CD4-positive, alpha-beta T cell (primary cell): ENCODE measurements at regions not wholly inside any gene's neighbourhood (a gene's known extent, or its start where the extent isn't known, plus 50 kb on each side); places are given as distances from the start of the nearest gene placed in this dataset.

ENCODE experiments used
- ATAC-seq: fragments of 200-7000 bp; cut with Tn5 transposase; one replicate; pipeline ENCODE4 v1.10.0; 2022; ENCODE audit warnings: mild to moderate bottlenecking; ENCODE audit not compliant: poor library complexity
- CTCF ChIA-PET: fragments of 350-600 bp; sonication (Branson Sonifier 250); formaldehyde crosslinking; loops from one replicate; lab custom pipeline; 2021; ENCODE audit warnings: antibody characterized with exemption, inconsistent platforms; lab: Charles Lee
- POLR2A ChIA-PET: fragments of 350-600 bp; sonication (Branson Sonifier 250); formaldehyde crosslinking; loops from one replicate; lab custom pipeline; 2021; ENCODE audit warnings: antibody characterized with exemption, inconsistent platforms; lab: Charles Lee
- DNase-seq, 14 experiments: peaks; one replicate each; pipeline ENCODE4 v3.0.0-alpha.2; 2013 to 2020; ENCODE audit warnings: mixed read lengths in 2 of 14
- H3K27ac ChIP-seq, 2 donors: one replicate each; pipeline versions ENCODE4 v1.5.1 to v1.7.0; 2013; ENCODE audit warnings: low read length in 2 of 2, low read depth in 1 of 2, mild to moderate bottlenecking in 1 of 2
- H3K27me3 ChIP-seq, 2 experiments: 1 replicate in 1 of 2; 2 replicates in 1 of 2; pipeline versions ENCODE4 v1.6.1 to v1.7.0; 2013; ENCODE audit warnings: low read length in 2 of 2, control low read depth in 1 of 2, mild to moderate bottlenecking in 1 of 2, moderate library complexity in 1 of 2; ENCODE audit not compliant: insufficient read depth in 2 of 2, control insufficient read depth in 1 of 2
- H3K36me3 ChIP-seq: one replicate; pipeline ENCODE4 v1.6.1; 2013; ENCODE audit warnings: low read length, control low read depth; ENCODE audit not compliant: insufficient read depth
- H3K4me1 ChIP-seq: one replicate; pipeline ENCODE4 v1.6.1; 2013; ENCODE audit warnings: low read length, control low read depth; ENCODE audit not compliant: insufficient read depth
- H3K4me3 ChIP-seq: one replicate; pipeline ENCODE4 v1.5.1; 2013; ENCODE audit warnings: mild to moderate bottlenecking, low read length, moderate library complexity
- H3K9me3 ChIP-seq, 2 experiments: 1 replicate in 1 of 2; 2 replicates in 1 of 2; pipeline versions ENCODE4 v1.6.1 to v1.7.0; 2013; ENCODE audit warnings: low read length in 2 of 2, mild to moderate bottlenecking in 2 of 2, control low read depth in 1 of 2, moderate library complexity in 1 of 2; ENCODE audit not compliant: control insufficient read depth in 1 of 2, insufficient read depth in 1 of 2
- H3K27ac Mint-ChIP-seq: one replicate; pipeline ENCODE4 v1.8.0; 2020; ENCODE audit warnings: mixed read lengths
- H3K27me3 Mint-ChIP-seq: one replicate; pipeline ENCODE4 v1.8.0; 2021; ENCODE audit warnings: mixed read lengths
- H3K36me3 Mint-ChIP-seq: one replicate; pipeline ENCODE4 v1.8.0; 2021; ENCODE audit warnings: low read depth, mixed read lengths
- H3K4me1 Mint-ChIP-seq: one replicate; pipeline ENCODE4 v1.8.0; 2021; ENCODE audit warnings: low read depth, mixed read lengths
- H3K4me3 Mint-ChIP-seq: one replicate; pipeline ENCODE4 v1.8.0; 2020; ENCODE audit warnings: mild to moderate bottlenecking, mixed read lengths
- H3K9me3 Mint-ChIP-seq: one replicate; pipeline ENCODE4 v1.8.0; 2020; ENCODE audit warnings: mixed read lengths
- intact Hi-C, 2 experiments: fragments of 100-400 bp; cut with DNase I in 1 of 2; cut with micrococcal nuclease in 1 of 2; formaldehyde crosslinking; loops; one replicate each; pipeline versions ENCODE4 v1.15.1 to v1.9.0; 2023 to 2025; cut with DNase I, micrococcal nuclease
- TF ChIP-seq, protein P1 (sequence below): fragments of 200-600 bp; IDR thresholded peaks from one replicate; pipeline ENCODE4 v1.8.0; 2022; ENCODE audit warnings: antibody characterized with exemption, mild to moderate bottlenecking

DNA sequence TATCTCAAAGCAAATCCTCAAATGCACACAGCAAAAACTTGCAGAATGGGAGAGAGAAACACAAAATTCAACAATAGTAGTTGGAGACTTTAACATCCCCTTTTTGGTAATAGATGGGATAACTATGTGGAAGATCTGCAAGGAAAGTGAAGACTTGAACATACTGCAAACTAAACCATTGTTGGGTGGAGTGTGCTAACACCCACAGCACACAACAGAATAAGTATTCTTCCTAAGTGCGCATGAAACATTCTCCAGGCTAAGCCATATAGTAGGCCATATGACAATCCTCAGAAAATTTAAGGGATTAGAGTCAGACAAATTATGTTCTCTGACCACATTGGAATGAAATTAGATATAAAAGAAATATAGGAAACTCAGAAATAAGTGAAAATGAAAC lies 230.6 kb downstream of the FBXO15 start:
- CTCF ChIA-PET = no interaction called here
- H3K27me3 Mint-ChIP-seq = peaks cover 10% of the 10 kb centered on the region
- H3K4me1 Mint-ChIP-seq = no peaks in the 10 kb centered on the region
- POLR2A ChIA-PET = no interaction called here
- no peaks in the 10 kb centered on the region for H3K9me3 Mint-ChIP-seq
- intact Hi-C loops = no loop called here
- TF ChIP-seq, protein P1, sequence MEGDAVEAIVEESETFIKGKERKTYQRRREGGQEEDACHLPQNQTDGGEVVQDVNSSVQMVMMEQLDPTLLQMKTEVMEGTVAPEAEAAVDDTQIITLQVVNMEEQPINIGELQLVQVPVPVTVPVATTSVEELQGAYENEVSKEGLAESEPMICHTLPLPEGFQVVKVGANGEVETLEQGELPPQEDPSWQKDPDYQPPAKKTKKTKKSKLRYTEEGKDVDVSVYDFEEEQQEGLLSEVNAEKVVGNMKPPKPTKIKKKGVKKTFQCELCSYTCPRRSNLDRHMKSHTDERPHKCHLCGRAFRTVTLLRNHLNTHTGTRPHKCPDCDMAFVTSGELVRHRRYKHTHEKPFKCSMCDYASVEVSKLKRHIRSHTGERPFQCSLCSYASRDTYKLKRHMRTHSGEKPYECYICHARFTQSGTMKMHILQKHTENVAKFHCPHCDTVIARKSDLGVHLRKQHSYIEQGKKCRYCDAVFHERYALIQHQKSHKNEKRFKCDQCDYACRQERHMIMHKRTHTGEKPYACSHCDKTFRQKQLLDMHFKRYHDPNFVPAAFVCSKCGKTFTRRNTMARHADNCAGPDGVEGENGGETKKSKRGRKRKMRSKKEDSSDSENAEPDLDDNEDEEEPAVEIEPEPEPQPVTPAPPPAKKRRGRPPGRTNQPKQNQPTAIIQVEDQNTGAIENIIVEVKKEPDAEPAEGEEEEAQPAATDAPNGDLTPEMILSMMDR = no peak
- H3K4me3 ChIP-seq = no peak overlapping the region
- no peaks in the 10 kb centered on the region for H3K4me1 ChIP-seq
- H3K36me3 Mint-ChIP-seq = no peaks in the 10 kb centered on the region
- peaks cover 0 to 3% of the 10 kb centered on the region in 2 experiments for H3K9me3 ChIP-seq
- H3K36me3 ChIP-seq = no peaks in the 10 kb centered on the region
- no peak overlapping the region for H3K27ac ChIP-seq
- DNase-seq (no peak), ATAC-seq (no peak)
- H3K27ac Mint-ChIP-seq = no peak overlapping the region
- no peaks in the 10 kb centered on the region for H3K27me3 ChIP-seq
- H3K4me3 Mint-ChIP-seq = no peak overlapping the region

DNA sequence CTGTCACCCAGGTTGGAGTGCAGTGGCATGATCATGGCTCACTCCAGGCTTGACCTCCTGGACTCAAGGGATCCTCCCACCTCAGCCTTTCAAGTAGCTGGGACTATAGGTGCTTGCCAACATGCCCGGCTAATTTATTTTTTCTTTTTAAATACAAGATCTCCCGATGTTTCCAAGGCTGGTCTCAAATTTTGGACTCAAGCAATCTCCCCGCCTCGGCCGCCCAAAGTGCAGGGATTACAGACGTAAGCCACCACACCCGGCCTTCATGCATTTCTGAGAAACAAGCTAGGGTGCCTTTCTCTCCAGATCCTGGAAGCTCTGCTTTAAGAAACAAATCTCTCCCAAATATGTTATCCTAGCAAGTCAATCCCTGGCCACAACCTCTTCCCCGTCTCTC lies 234.1 kb downstream of the FBXO15 start:
- no peak overlapping the region for H3K27ac ChIP-seq
- no peak for ATAC-seq

DNA sequence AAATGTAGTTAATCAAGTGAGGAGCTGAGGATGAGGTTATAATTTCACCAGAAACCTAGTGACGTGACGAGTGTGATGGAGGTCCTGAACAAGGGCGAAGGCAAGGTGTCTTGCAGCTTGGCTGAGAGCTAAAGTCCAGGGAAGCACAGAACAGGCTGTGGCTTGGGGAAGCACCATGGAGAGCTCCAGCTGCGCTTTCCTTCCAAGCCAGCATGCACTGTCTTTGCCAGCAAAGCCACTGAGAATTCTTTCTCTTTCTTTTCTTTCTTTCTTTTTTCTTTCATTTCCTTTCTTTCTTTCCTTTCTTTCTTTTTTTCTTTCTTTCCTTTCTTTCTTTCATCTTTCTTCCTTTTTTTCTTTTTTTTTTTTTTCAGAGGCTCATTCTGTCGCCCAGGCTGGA lies 239.3 kb downstream of the FBXO15 start:
- peaks cover 17% of the 10 kb centered on the region for H3K27me3 Mint-ChIP-seq
- no peaks in the 10 kb centered on the region for H3K36me3 Mint-ChIP-seq
- H3K36me3 ChIP-seq = no peaks in the 10 kb centered on the region
- H3K27me3 ChIP-seq = no peaks in the 10 kb centered on the region
- CTCF ChIA-PET = no interaction called here
- H3K9me3 ChIP-seq = no peaks in the 10 kb centered on the region
- H3K27ac Mint-ChIP-seq = no peak overlapping the region
- no peak overlapping the region for H3K4me3 ChIP-seq
- H3K4me3 Mint-ChIP-seq = no peak overlapping the region
- POLR2A ChIA-PET = no interaction called here
- TF ChIP-seq, protein P1 = no peak
- no peaks in the 10 kb centered on the region for H3K9me3 Mint-ChIP-seq
- no peaks in the 10 kb centered on the region for H3K4me1 ChIP-seq
- intact Hi-C loops = loop anchor here in 1 of 2 experiments (10.0 kb wide), 1 partner anchor 64 kb away; no protein-coding TSS in a partner anchor
- ATAC-seq (no peak), DNase-seq (no peak)
- H3K27ac ChIP-seq = no peak overlapping the region
- no peaks in the 10 kb centered on the region for H3K4me1 Mint-ChIP-seq

More for the DNA sequence above, 234.1 kb downstream of the FBXO15 start:
- no peaks in the 10 kb centered on the region for H3K36me3 ChIP-seq
- Mint-ChIP-seq H3K4me3 (no peak overlapping the region), H3K9me3 (no peaks in the 10 kb centered on the region), H3K27ac (no peak overlapping the region), H3K36me3 (no peaks in the 10 kb centered on the region), H3K27me3 (peaks cover 5% of the 10 kb centered on the region), H3K4me1 (no peaks in the 10 kb centered on the region)
- TF ChIP-seq, protein P1 = no peak
- H3K4me1 ChIP-seq = no peaks in the 10 kb centered on the region
- no peak for DNase-seq
- H3K27me3 ChIP-seq = no peaks in the 10 kb centered on the region
- no peak overlapping the region for H3K4me3 ChIP-seq
- ChIA-PET POLR2A (no interaction called here), CTCF (no interaction called here)
- H3K9me3 ChIP-seq = no peaks in the 10 kb centered on the region
- intact Hi-C loops = no loop called here
